ENCODE measurements at regions not wholly inside any gene's neighbourhood (a gene's known extent, or its start where the extent isn't known, plus 50 kb on each side); places are given as distances from the start of the nearest gene placed in this dataset.
"Not testable (repeated sequence)": the region's sequence is repeated elsewhere in the genome, so short reads cannot be mapped to it uniquely, and the experiment has no call there.

- not testable (repeated sequence) for TF ChIP-seq POLR2A (IDR thresholded peaks at IDR 0.05)
- TF ChIP-seq, protein P1, sequence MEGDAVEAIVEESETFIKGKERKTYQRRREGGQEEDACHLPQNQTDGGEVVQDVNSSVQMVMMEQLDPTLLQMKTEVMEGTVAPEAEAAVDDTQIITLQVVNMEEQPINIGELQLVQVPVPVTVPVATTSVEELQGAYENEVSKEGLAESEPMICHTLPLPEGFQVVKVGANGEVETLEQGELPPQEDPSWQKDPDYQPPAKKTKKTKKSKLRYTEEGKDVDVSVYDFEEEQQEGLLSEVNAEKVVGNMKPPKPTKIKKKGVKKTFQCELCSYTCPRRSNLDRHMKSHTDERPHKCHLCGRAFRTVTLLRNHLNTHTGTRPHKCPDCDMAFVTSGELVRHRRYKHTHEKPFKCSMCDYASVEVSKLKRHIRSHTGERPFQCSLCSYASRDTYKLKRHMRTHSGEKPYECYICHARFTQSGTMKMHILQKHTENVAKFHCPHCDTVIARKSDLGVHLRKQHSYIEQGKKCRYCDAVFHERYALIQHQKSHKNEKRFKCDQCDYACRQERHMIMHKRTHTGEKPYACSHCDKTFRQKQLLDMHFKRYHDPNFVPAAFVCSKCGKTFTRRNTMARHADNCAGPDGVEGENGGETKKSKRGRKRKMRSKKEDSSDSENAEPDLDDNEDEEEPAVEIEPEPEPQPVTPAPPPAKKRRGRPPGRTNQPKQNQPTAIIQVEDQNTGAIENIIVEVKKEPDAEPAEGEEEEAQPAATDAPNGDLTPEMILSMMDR (IDR thresholded peaks at IDR 0.05), result not testable (repeated sequence)
Observed at GRCh38 chr1:70610164-70610563, 199.1 kb downstream of the CTH start.
